ENCODE measurements at regions not wholly inside any gene's neighbourhood (a gene's known extent, or its start where the extent isn't known, plus 50 kb on each side); places are given as distances from the start of the nearest gene placed in this dataset.

DNA sequence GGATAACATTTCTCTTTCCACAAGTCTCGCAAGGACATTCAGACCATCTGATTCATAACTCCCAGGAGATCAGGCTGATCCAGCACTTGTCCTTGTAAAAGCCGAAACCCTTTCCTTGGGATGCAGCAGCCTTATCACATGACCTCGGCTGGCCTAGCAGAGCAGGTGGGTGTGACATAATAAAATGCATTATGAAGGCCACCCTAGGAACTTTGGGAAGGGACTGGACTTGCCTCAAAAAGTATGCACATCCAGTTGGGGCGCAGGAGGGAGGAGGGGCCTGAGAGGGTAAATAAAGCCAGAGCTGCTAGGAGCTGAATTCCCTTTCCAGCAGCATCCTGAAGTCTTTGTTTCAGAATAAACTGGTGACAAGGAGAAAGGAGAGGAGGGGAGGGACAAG, 260.8 kb downstream of the SNX13 start:
- peaks cover 41% of the 10 kb centered on the region for H3K4me1 ChIP-seq
- TF ChIP-seq, protein P1, sequence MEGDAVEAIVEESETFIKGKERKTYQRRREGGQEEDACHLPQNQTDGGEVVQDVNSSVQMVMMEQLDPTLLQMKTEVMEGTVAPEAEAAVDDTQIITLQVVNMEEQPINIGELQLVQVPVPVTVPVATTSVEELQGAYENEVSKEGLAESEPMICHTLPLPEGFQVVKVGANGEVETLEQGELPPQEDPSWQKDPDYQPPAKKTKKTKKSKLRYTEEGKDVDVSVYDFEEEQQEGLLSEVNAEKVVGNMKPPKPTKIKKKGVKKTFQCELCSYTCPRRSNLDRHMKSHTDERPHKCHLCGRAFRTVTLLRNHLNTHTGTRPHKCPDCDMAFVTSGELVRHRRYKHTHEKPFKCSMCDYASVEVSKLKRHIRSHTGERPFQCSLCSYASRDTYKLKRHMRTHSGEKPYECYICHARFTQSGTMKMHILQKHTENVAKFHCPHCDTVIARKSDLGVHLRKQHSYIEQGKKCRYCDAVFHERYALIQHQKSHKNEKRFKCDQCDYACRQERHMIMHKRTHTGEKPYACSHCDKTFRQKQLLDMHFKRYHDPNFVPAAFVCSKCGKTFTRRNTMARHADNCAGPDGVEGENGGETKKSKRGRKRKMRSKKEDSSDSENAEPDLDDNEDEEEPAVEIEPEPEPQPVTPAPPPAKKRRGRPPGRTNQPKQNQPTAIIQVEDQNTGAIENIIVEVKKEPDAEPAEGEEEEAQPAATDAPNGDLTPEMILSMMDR (IDR thresholded peaks at IDR 0.05), result no peak
- peak; percentile 6 to 38 for TF ChIP-seq POLR2AphosphoS5 (IDR thresholded peaks at IDR 0.05; ENCODE audit: insufficient read depth in 1 of 2, low read depth in 1 of 2)
- H3K36me3 ChIP-seq, result no peaks in the 10 kb centered on the region
- no peaks in the 10 kb centered on the region for H3K9me3 ChIP-seq
- no peak overlapping the region for H3K4me3 ChIP-seq
- intact Hi-C loops (cut with DNase I), result no loop called here
- H3K27ac ChIP-seq, result peak overlapping the region; percentile 81
- H3K27me3 ChIP-seq, result no peaks in the 10 kb centered on the region
- no peak for DNase-seq (ENCODE audit: extremely low spot score in 2 of 2)

GRCh38 chr7:17680026-17680425, 260.3 kb downstream of the SNX13 start:
- Histone ChIP-seq H3K9me3 (no peaks in the 10 kb centered on the region), H3K4me3 (no peak overlapping the region), H3K27ac (peak overlapping the region; percentile 81), H3K36me3 (no peaks in the 10 kb centered on the region), H3K27me3 (no peaks in the 10 kb centered on the region), H3K4me1 (peaks cover 35% of the 10 kb centered on the region)
- TF ChIP-seq POLR2A (IDR thresholded peaks at IDR 0.05) (no peak), POLR2AphosphoS5 (IDR thresholded peaks at IDR 0.05; ENCODE audit: insufficient read depth in 1 of 2, low read depth in 1 of 2) (peak in 1 of 2 donors; percentile 63)
- peak in 1 of 2 donors; percentile 95 for DNase-seq (ENCODE audit: extremely low spot score in 2 of 2)
- intact Hi-C loops (cut with DNase I), result loop anchor here (10.0 kb wide), 1 partner anchor 665 kb away; no protein-coding TSS in a partner anchor

- no peak for DNase-seq (ENCODE audit: extremely low spot score in 2 of 2)
- H3K36me3 ChIP-seq, result no peaks in the 10 kb centered on the region
- no peak overlapping the region for H3K4me3 ChIP-seq
- TF ChIP-seq POLR2A (IDR thresholded peaks at IDR 0.05), result no peak
- TF ChIP-seq POLR2AphosphoS5 (IDR thresholded peaks at IDR 0.05; ENCODE audit: insufficient read depth in 1 of 2, low read depth in 1 of 2), result no peak
- TF ChIP-seq, protein P1 (IDR thresholded peaks at IDR 0.05), result peak; percentile 38 to 70 (median 68)
- no peaks in the 10 kb centered on the region for H3K27me3 ChIP-seq
- H3K4me1 ChIP-seq, result peaks cover 31% of the 10 kb centered on the region
- intact Hi-C loops (cut with DNase I), result loop anchor here (10.0 kb wide), 1 partner anchor 664 kb away; no protein-coding TSS in a partner anchor
- peak overlapping the region; percentile 81 for H3K27ac ChIP-seq
- H3K9me3 ChIP-seq, result no peaks in the 10 kb centered on the region
These were observed 259.3 kb downstream of the SNX13 start for GRCh38 chr7:17680943-17681351.

DNA sequence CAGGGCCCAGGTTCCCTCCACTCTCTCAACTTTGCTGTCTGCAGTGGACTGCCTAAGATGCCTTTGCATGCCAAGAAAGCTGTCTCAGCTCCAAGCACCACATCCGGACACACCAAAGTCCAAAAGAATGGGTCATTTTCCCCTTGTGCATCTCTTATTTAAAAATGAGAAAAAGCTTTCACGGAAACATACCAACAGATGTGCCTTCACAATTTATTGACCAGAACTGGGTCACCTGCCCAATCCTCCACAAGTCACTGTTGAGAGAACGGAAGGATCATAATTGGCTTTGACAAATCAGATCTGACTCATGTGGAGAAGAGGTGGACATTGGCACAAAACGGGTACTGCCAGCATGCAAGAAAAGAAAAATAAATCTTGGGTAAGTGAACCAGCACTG, 258.3 kb downstream of the SNX13 start:
- Histone ChIP-seq H3K4me3 (no peak overlapping the region), H3K27me3 (no peaks in the 10 kb centered on the region), H3K4me1 (peaks cover 31% of the 10 kb centered on the region), H3K9me3 (no peaks in the 10 kb centered on the region), H3K36me3 (no peaks in the 10 kb centered on the region), H3K27ac (no peak overlapping the region)
- intact Hi-C loops (cut with DNase I), result loop anchor here (10.0 kb wide), 1 partner anchor 663 kb away; no protein-coding TSS in a partner anchor
- DNase-seq (ENCODE audit: extremely low spot score in 2 of 2), result no peak
- TF ChIP-seq POLR2AphosphoS5 (IDR thresholded peaks at IDR 0.05; ENCODE audit: insufficient read depth in 1 of 2, low read depth in 1 of 2), result no peak
- TF ChIP-seq, protein P1 (IDR thresholded peaks at IDR 0.05), result no peak
- no peak for TF ChIP-seq POLR2A (IDR thresholded peaks at IDR 0.05)

- H3K36me3 ChIP-seq, result no peaks in the 10 kb centered on the region
- H3K4me1 ChIP-seq, result peaks cover 31% of the 10 kb centered on the region
- no peaks in the 10 kb centered on the region for H3K27me3 ChIP-seq
- intact Hi-C loops (cut with DNase I), result loop anchor here (10.0 kb wide), 1 partner anchor 662 kb away; no protein-coding TSS in a partner anchor
- no peak for DNase-seq (ENCODE audit: extremely low spot score in 2 of 2)
- H3K4me3 ChIP-seq, result no peak overlapping the region
- H3K9me3 ChIP-seq, result no peaks in the 10 kb centered on the region
- no peak for TF ChIP-seq POLR2A (IDR thresholded peaks at IDR 0.05)
- no peak for TF ChIP-seq POLR2AphosphoS5 (IDR thresholded peaks at IDR 0.05; ENCODE audit: insufficient read depth in 1 of 2, low read depth in 1 of 2)
- TF ChIP-seq, protein P1 (IDR thresholded peaks at IDR 0.05), result no peak
- H3K27ac ChIP-seq, result no peak overlapping the region
These were observed 257.7 kb downstream of the SNX13 start for GRCh38 chr7:17682586-17682985.

Data from vagina (tissue), 2 donors.